H4 (cell line): ENCODE measurements at regions not wholly inside any gene's neighbourhood (a gene's known extent, or its start where the extent isn't known, plus 50 kb on each side); places are given as distances from the start of the nearest gene placed in this dataset.

Experiments used
- DNase-seq: peaks from one replicate; pipeline ENCODE4 v3.0.0-alpha.2; 2015; ENCODE audit warnings: low spot score

DNA sequence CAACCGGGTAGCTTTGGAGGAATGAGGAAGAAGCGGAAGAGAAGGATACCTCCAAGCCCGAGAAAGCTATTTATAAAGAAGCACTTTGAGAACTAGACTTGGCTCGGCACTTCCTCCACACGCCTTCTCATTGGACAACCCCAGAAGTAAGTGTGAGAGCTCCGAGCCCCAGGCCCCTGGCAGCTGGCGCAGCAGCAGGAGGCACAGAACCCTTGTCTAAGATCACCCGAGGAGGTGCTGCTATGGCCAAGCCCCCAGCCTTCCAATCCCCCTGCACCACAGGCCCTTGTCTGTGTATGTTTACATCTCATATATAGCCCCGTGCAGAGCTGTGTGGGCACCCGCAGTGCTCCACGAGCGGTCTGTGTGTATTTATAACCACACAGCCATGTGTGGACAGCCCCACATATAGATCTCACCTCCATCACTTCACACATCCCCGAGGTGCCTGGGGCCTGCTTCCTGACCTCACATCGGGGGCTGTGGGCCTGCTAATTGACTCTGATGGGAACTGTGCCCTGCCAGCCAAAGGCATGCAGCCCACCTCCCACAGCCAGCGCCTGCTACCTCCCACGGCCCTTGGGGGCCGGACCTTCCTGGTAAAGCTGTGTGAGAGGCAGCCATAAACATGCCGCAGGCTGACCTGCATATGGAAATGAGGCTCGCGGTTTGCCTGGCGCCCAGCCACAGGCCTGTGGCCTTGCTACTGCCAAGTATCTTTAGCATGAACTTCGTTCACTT, 96.1 kb downstream of the C17orf67 start:
- peak; percentile 88 for DNase-seq

DNA sequence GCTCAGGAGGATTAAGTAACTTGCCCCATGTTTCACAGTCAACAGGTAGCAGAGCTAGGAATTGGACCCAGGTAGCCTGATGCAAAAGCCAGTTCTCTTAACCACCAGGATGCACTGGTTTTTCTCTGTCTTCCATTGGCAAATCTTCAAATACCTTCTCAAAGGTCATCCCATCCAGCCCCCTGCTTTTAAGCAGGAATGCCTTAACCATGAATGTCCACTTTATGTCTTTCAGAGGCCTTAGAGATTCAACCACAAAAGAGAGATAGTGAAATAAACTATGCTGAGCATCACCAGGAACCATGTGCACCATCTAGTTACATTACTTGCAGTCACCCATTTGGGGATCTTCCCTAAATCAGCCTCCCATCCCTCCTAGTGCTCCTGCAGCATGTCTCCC, 94.3 kb downstream of the C17orf67 start:
- no peak for DNase-seq

DNA sequence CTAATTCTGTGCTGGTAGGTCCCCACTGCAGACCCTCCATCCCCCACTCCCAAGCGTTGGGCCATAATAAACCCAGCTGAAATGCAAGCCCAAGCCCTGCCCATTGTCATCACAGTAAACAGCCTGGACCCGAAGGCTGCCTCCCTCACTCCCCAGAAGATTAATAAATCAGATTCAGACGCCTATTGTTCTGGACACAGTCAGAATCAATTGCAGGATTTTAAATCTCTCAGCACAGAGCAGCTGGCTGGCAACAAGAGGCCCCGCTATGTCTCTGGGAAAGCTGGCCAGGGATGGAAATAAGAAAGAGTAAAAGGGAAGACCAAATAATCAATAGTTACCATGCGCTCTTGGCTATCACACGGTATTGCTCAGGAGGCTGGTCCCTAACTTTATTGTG, 93.9 kb downstream of the C17orf67 start:
- no peak for DNase-seq

DNA sequence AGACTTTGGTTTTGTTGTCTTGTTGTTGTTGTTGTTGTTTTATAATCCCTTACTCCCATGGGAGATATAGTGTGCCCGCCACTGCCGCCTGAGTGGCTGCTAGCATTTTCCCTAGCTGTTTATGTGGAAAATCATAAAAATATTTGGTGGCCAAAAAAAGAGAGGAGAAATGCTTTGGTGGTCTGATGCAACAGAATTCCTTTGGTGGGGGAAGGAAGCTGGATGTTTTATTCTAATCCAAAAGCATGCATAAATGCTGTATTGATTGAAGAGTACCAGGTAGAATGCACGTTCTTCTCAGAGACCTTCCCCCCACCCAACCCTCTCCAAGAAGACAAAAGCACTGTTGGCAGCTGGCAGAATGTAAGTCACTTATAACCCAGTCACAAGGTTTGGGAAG, 93.2 kb downstream of the C17orf67 start:
- DNase-seq = no peak
